HG03159 (cell line): ENCODE measurements at regions not wholly inside any gene's neighbourhood (a gene's known extent, or its start where the extent isn't known, plus 50 kb on each side); places are given as distances from the start of the nearest gene placed in this dataset.
A peak's percentile ranks its signal among the peaks of the same experiment; 100 is the strongest.

Experiments used
- ATAC-seq: cut with Tn5 transposase; IDR thresholded peaks from one replicate; pipeline ENCODE4 v1.9.1; 2021; ENCODE audit warnings: mild to moderate bottlenecking, moderate library complexity; ENCODE audit not compliant: unreplicated experiment

DNA sequence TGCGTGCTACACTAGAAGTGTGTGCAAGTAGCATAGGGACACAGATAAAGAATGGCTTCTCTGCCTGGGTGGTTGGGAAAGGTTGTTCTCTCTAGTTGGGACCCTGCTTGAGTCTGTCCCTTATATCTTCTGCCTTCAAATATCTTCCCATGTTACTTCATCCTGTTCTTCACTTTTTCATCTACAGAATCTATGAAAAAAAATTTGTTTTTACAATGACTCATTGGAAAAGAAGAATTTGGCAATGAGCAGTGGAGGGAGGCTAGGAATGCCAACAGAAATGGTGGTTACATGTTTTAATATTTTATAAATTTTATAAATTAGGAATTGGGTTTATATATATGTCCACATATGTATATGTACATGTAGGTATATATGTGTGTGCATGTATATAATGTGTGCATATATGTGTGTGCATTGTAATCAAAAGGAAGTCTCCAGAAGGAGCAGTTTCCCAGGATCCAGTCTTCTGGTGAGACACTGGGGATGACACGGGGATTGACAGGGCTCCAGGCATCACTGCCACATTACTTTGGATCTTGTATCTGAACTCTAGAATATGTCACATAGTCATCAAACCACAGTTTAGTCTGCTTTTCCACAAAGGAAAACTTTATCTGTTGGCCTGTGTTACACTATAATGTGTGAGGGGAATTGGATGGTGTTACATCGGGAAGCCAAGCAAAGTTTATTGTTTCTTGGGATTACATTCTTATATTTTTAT, 75.3 kb upstream of the RIPOR2 start:
- no peak for ATAC-seq

- ATAC-seq = no peak
These were observed 76.9 kb upstream of the RIPOR2 start for GRCh38 chr6:25012657-25013056.

DNA sequence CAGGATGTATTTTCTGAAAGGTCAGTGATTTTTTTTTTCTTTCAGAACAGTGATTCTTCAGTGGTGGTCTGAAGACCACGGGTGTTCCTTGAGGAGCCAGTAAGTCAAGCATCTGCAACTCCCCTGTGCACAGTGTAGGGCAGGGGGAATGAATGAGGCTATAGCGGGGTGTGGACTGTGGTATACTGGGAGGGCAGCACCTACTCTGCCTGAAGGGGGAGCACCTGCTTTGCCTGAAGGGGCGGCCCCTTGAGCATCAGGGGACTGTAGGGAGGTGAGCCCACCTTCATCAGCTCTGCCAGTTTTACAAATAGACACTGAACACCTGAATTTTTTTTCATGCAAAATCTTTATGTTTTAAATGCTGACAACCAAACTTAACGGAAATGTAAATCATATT, 77.5 kb upstream of the RIPOR2 start:
- no peak for ATAC-seq

DNA sequence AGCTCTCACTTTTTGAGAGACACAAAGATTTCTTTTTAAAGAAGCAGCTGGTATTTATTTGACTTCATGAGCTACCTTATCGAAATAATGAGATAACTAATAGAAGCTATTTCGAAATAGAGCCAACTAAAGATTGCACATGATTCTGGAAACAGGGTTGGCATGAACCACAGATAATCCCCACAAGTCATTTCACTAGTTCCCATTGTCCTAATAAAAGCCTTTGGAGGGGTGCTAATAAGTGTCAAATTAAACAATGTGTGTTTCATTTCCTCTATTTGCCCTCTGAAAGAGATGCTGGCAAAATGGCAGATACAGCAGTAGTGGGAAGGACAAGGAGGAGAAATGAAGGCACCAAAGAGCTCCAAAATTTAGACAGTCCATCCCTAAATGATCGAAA, 78.6 kb upstream of the RIPOR2 start:
- no peak for ATAC-seq

GRCh38 chr6:25014791-25015560, 79.2 kb upstream of the RIPOR2 start:
- ATAC-seq = no peak

DNA sequence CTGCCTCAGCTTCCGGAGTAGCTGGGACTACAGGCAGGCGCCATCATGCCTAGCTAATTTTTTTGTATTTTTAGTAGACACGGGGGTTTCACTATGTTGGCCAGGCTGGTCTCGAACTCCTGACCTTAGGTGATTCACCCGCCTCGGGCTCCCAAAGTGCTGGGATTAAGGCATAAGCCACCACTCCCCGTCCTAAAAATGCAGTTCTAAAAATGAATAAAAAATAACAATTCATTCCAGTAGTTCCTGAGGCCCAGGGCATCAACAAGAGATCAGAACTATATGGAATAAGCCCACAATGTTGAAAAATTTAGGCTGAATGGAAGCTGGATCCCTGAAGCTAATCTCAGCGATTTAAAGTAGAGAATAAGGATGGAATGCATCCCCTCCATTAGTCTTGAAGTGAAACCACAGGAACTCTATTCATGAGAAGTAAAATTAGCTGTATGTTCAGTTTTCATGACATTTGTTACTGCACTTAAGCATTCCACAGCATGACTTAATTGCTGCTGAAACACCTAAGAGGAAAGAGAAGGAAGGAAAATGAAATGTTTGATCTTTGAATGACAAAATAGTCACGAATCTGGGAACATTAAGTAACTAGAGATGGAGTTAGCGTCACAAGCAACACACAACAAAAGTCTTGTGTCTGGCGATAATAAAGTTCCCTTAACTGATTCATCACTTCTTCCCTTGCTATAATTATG, 80.4 kb upstream of the RIPOR2 start:
- no peak for ATAC-seq

DNA sequence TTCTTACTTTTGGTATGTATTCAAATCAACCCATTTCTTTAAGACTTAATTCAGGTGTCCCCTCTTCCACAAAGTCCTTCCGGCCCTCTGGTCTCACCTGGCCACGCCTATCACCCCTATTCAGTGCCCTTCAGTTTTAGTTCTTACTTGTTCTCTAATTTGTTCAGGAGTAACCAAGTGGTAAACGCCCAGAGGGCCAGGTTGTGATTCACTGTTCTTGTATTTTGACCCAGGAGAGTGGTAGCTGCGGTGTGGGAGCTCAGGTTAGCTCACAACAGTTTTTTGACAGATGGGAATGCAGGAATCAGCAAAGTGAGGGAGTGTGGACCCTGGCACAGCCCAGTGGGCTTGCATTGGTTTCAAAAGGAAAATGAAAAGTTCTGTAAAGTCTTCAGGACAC, 81.7 kb upstream of the RIPOR2 start:
- no peak for ATAC-seq

DNA sequence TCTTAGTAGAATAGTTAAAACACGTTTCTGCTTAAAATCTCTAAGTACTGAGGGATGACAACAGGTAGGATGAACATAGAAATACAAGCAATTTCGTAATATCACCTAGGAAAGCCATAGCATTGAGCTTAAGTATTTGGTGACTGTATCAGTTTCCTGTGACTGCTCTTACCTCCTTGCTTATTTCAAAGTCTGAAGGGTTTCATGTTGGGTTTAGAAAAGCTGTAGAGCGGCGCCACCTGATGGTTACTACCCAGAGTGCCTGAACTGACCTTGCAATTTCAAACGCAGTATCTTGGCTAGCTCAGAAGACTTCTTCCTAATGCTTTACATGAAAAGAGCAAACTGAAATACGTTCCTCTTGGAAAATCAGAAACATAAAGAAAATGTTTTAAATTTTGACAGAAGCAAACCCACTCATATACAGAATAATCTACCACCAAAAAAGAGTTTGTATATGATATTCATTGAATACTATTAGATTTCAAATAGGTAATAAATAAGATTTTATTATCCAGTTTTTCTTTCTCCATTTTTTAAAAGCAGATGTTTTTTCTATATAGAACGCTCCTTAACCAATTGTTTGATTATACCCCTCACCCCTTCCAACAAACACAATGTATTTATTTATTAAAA, 82.3 kb upstream of the RIPOR2 start:
- peak; percentile 58 for ATAC-seq

- no peak for ATAC-seq
These were observed 82.8 kb upstream of the RIPOR2 start for GRCh38 chr6:25018568-25018954.

- no peak for ATAC-seq
These were observed 86.4 kb upstream of the RIPOR2 start for GRCh38 chr6:25022140-25022553.

DNA sequence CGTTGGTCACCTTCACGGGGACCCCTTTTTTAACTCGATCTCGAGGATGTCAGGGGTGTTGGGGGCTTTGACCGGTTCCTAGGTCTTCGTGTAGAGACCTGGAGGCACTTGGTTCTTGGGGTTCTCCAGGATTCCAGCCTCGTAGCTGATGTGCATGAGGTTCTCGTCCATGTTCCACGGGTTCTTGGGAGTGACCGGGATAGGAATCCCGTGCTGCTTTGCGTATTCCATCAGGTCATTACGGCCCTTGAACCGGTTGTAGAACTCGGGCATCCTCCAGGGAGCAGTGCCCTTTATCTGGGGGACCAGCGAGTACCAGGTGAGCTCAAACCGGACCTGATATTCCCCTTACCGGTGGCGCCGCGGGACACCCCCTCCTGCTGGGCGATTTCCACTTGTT, 88.0 kb upstream of the RIPOR2 start:
- ATAC-seq = no peak

GRCh38 chr6:25024821-25025220, 89.1 kb upstream of the RIPOR2 start:
- ATAC-seq = no peak

GRCh38 chr6:25025248-25025918, 89.6 kb upstream of the RIPOR2 start:
- ATAC-seq = no peak

- ATAC-seq = no peak
These were observed 90.2 kb upstream of the RIPOR2 start for GRCh38 chr6:25025919-25026301.

GRCh38 chr6:25026723-25027122, 91.0 kb upstream of the RIPOR2 start:
- ATAC-seq = no peak

DNA sequence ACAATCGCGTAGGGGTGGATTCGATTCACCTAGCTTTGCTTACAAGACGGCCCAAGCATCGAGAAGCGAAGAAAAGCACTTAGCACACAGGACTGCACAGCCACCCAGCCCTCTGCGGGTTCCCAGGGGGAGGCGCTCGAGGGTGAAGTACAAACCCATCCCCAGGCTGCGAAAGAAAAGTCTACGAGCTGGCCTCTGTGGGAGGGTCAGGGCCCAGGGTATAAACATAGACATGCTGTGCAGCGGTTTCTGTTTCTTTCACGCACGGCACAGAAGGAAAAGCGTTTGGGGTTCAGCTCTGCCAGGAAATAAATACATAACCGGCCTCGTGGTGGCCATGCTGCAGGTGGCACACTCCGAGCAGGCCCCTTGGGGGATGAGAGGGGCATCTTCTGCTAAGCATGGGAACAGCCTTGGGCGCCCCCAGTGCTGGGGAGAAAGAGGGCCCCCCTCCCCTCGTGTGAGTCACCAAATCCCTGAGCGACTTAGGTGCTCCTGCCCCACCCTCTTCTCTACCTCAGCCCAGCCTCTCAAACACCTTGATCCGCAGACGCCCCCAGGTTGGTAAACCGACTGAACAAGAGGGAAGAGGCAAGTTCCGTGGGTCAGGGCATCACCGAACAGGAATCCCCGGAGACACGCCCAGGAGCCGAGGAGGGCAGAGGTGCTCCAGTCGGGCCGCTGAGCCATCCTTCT, 91.6 kb upstream of the RIPOR2 start:
- peak; percentile 94 for ATAC-seq

- ATAC-seq = no peak
These were observed 92.6 kb upstream of the RIPOR2 start for GRCh38 chr6:25028328-25028727.

GRCh38 chr6:25032934-25033333, 97.2 kb upstream of the RIPOR2 start:
- ATAC-seq = no peak

DNA sequence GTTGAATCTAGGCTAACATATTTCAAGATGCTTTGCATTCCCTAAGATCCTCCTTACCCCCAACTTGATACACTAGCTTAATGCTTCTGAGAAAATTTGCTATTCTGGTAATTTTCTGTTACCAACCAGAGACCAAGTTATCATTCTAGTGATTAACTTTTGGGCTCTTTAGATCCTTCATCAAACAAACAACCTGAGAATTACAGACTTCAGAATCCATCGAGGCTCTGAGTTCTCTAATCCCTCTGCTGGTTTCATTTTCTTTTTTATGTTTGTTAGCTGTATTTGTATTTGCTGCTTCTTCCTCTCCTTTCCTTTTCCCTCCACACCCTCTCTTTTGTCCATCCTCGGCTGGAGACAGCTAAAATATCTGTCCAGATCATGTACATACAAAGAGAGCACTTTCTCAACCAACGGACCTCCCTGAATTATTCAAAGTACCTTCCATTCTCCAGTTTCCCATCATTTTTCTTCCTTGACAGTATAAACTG, 98.7 kb upstream of the RIPOR2 start:
- no peak for ATAC-seq

GRCh38 chr6:25035174-25035511, 99.4 kb upstream of the RIPOR2 start:
- no peak for ATAC-seq
